ENCODE measurements at regions not wholly inside any gene's neighbourhood (a gene's known extent, or its start where the extent isn't known, plus 50 kb on each side); places are given as distances from the start of the nearest gene placed in this dataset.

- peak; percentile 57 for TF ChIP-seq CTCF (IDR thresholded peaks at IDR 0.05; ENCODE audit: insufficient read depth, low read length, severe bottlenecking)
- FAIRE-seq: no peak
- Histone ChIP-seq H3K4me3 (ENCODE audit: low read depth, low read length) (no peak overlapping the region), H3K27me3 (ENCODE audit: control insufficient read depth, insufficient read depth, low read length) (no peaks in the 10 kb centered on the region), H3K36me3 (ENCODE audit: control insufficient read depth, insufficient read depth, low read length) (no peaks in the 10 kb centered on the region)
- DNase-seq (ENCODE audit: low read depth): no peak
Observed at GRCh38 chr11:11155962-11156815, 196.9 kb downstream of the CSNK2A3 start.

DNA sequence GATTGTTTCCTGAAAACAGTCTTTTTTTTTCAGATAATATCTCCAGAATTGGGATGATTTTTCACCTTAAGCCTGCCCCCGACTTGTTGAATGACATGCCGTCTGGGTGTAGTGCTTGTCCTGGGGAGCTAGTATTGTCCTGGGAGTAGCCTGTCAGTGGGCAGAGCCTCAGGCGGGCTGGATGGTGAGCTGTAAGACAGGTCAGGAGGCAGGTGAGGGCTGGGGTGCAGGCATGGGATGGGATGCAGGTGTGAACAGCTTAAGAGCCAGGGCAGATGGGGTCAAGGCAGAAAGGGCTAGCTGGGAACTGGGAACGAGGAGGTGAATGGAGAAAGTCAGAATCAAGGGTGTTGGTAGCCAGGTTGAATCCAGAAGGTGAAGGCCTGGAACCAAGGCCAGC, 200.2 kb downstream of the CSNK2A3 start:
- FAIRE-seq: no peak

DNA sequence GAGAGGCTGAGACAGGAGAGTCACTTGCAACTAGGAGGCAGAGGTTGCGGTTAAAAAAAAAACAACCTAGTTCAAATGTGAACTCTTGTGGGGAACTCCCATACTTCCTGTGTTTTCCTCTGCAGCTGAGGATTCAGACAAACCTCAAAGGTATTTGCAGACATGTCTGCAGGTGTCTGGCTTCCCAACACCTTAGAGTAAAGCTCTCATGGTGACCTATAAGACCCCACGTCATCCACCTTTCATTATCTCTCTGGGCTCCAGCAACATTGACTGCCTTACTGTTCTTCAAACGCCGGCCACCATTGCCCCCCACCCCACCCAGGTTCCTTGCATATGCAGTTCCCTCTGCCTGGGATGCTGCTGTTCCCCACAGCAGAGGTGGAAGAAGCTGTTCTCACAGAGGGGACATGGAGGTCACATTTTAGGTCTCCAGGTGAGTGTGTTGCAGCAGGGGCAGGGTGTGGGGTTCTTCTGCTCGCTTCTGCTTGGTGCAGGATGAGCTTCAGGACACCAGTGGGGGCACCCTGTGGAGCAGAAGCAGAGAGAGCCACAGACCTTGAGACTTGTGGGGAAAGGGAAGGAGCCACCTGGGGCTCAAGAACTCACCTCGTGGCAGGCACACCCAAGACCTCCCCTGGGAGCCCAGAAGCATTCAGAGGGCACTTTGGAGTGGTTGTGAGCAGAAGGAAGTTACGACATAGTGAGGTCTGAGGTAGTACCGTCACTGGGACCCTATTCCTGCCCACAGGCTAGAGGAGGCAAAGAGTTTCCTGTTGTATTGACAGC, 203.2 kb downstream of the CSNK2A3 start:
- no peak for FAIRE-seq
- no peak for TF ChIP-seq CTCF (IDR thresholded peaks at IDR 0.05; ENCODE audit: insufficient read depth, low read length, severe bottlenecking)
- no peak for DNase-seq (ENCODE audit: low read depth)
- Histone ChIP-seq H3K36me3 (ENCODE audit: control insufficient read depth, insufficient read depth, low read length) (no peaks in the 10 kb centered on the region), H3K4me3 (ENCODE audit: low read depth, low read length) (no peak overlapping the region), H3K27me3 (ENCODE audit: control insufficient read depth, insufficient read depth, low read length) (no peaks in the 10 kb centered on the region)

More for the DNA sequence above, 200.2 kb downstream of the CSNK2A3 start:
- Histone ChIP-seq H3K27me3 (ENCODE audit: control insufficient read depth, insufficient read depth, low read length) (no peaks in the 10 kb centered on the region), H3K4me3 (ENCODE audit: low read depth, low read length) (no peak overlapping the region), H3K36me3 (ENCODE audit: control insufficient read depth, insufficient read depth, low read length) (no peaks in the 10 kb centered on the region)
- TF ChIP-seq CTCF (IDR thresholded peaks at IDR 0.05; ENCODE audit: insufficient read depth, low read length, severe bottlenecking): no peak
- DNase-seq (ENCODE audit: low read depth): no peak

GRCh38 chr11:11148596-11148995, 204.5 kb downstream of the CSNK2A3 start:
- H3K4me3 ChIP-seq (ENCODE audit: low read depth, low read length): no peak overlapping the region
- no peak for TF ChIP-seq CTCF (IDR thresholded peaks at IDR 0.05; ENCODE audit: insufficient read depth, low read length, severe bottlenecking)
- H3K27me3 ChIP-seq (ENCODE audit: control insufficient read depth, insufficient read depth, low read length): no peaks in the 10 kb centered on the region
- FAIRE-seq (no peak), DNase-seq (ENCODE audit: low read depth) (no peak)
- H3K36me3 ChIP-seq (ENCODE audit: control insufficient read depth, insufficient read depth, low read length): no peaks in the 10 kb centered on the region

GRCh38 chr11:11148104-11148509, 204.9 kb downstream of the CSNK2A3 start:
- FAIRE-seq (no peak), DNase-seq (ENCODE audit: low read depth) (peak; percentile 49)
- TF ChIP-seq CTCF (IDR thresholded peaks at IDR 0.05; ENCODE audit: insufficient read depth, low read length, severe bottlenecking): peak; percentile 22
- Histone ChIP-seq H3K4me3 (ENCODE audit: low read depth, low read length) (no peak overlapping the region), H3K27me3 (ENCODE audit: control insufficient read depth, insufficient read depth, low read length) (no peaks in the 10 kb centered on the region), H3K36me3 (ENCODE audit: control insufficient read depth, insufficient read depth, low read length) (no peaks in the 10 kb centered on the region)

Measured in bronchial epithelial cell (primary cell).